GM23338 (cell line): ENCODE measurements at regions not wholly inside any gene's neighbourhood (a gene's known extent, or its start where the extent isn't known, plus 50 kb on each side); places are given as distances from the start of the nearest gene placed in this dataset.

ENCODE experiments used
- ATAC-seq: fragments of 200-7000 bp; cut with Tn5 transposase; 3 replicates; pipeline ENCODE4 v1.9.1; 2020
- DNase-seq: peaks from one replicate; pipeline ENCODE4 v3.0.0-alpha.2; 2015; ENCODE audit warnings: low spot score
- H2AFZ ChIP-seq: fragments of 200-600 bp; sonication (generic); 2 replicates; pipeline ENCODE4 v1.8.0; 2016; ENCODE audit warnings: antibody characterized with exemption, mild to moderate bottlenecking, moderate library complexity
- H3F3A ChIP-seq: fragments of 200-600 bp; sonication (generic); replicated peaks from 2 replicates; pipeline ENCODE4 v1.8.0; 2017; ENCODE audit warnings: antibody characterized with exemption, mixed run types, low read depth
- H3K27ac ChIP-seq: fragments of 200-600 bp; sonication (generic); 2 replicates; pipeline ENCODE4 v1.6.1; 2016; ENCODE audit warnings: low read depth
- H3K27me3 ChIP-seq: fragments of 200-600 bp; sonication (generic); 2 replicates; pipeline ENCODE4 v1.8.0; 2016; ENCODE audit warnings: mild to moderate bottlenecking, mixed run types, moderate library complexity; ENCODE audit not compliant: insufficient read depth
- H3K36me3 ChIP-seq: fragments of 200-600 bp; sonication (generic); 2 replicates; pipeline ENCODE4 v1.8.0; 2016; ENCODE audit warnings: mild to moderate bottlenecking; ENCODE audit not compliant: insufficient read depth
- H3K4me1 ChIP-seq: fragments of 200-600 bp; sonication (generic); 2 replicates; pipeline ENCODE4 v1.8.0; 2016; ENCODE audit warnings: mild to moderate bottlenecking, moderate library complexity; ENCODE audit not compliant: insufficient read depth
- H3K4me2 ChIP-seq: fragments of 200-600 bp; sonication (generic); 2 replicates; pipeline ENCODE4 v1.7.1; 2017; ENCODE audit warnings: mixed run types
- H3K4me3 ChIP-seq: fragments of 200-600 bp; sonication (generic); 2 replicates; pipeline ENCODE4 v1.6.1; 2016; ENCODE audit warnings: mixed run types
- H3K79me2 ChIP-seq: fragments of 200-600 bp; sonication (generic); replicated peaks from 2 replicates; pipeline ENCODE4 v1.8.0; 2017; ENCODE audit warnings: mild to moderate bottlenecking; ENCODE audit not compliant: insufficient read depth
- H3K9me2 ChIP-seq: fragments of 200-600 bp; sonication (generic); 2 replicates; pipeline ENCODE4 v1.8.0; 2017; ENCODE audit not compliant: insufficient read depth
- H4K20me1 ChIP-seq: fragments of 200-600 bp; sonication (generic); replicated peaks from 2 replicates; pipeline ENCODE4 v1.8.0; 2017; ENCODE audit warnings: mild to moderate bottlenecking; ENCODE audit not compliant: insufficient read depth
- H3K27ac Mint-ChIP-seq: 2 replicates; pipeline ENCODE4 v1.8.0; 2020; ENCODE audit warnings: inconsistent platforms, mild to moderate bottlenecking, moderate library complexity, mixed read lengths
- H3K27me3 Mint-ChIP-seq: 3 replicates; pipeline ENCODE4 v1.8.0; 2022; ENCODE audit warnings: low read depth, mild to moderate bottlenecking, moderate library complexity, mixed read lengths, inconsistent platforms; ENCODE audit not compliant: insufficient read depth, poor library complexity
- H3K36me3 Mint-ChIP-seq: 3 replicates; pipeline ENCODE4 v1.8.0; 2021; ENCODE audit warnings: low read depth, mild to moderate bottlenecking, inconsistent platforms, moderate library complexity, mixed read lengths
- H3K4me1 Mint-ChIP-seq: 3 replicates; pipeline ENCODE4 v1.8.0; 2020; ENCODE audit warnings: mild to moderate bottlenecking, inconsistent platforms, mixed read lengths
- H3K4me3 Mint-ChIP-seq: 3 replicates; pipeline ENCODE4 v1.8.0; 2021; ENCODE audit warnings: moderate library complexity, mild to moderate bottlenecking, inconsistent platforms, mixed read lengths
- H3K9me3 Mint-ChIP-seq: 3 replicates; pipeline ENCODE4 v1.8.0; 2020; ENCODE audit warnings: moderate library complexity, mild to moderate bottlenecking, inconsistent platforms, mixed read lengths
- CREB1 ChIP-seq: fragments of 250-450 bp; sonication (Bioruptor Pico); IDR thresholded peaks from 2 replicates; pipeline ENCODE4 v1.5.0; 2020; ENCODE audit warnings: low read depth, mild to moderate bottlenecking, moderate library complexity
- EZH2phosphoT487 ChIP-seq: fragments of 200-600 bp; sonication (generic); IDR thresholded peaks from one replicate; pipeline ENCODE4 v1.8.1; 2018; ENCODE audit warnings: antibody characterized with exemption; ENCODE audit not compliant: unreplicated experiment
- JUNB ChIP-seq: IDR thresholded peaks from one replicate; pipeline ENCODE4 v1.6.1; 2016; ENCODE audit warnings: antibody characterized with exemption; ENCODE audit not compliant: unreplicated experiment
- NANOG ChIP-seq: IDR thresholded peaks from 2 replicates; pipeline ENCODE4 v1.6.1; 2016; ENCODE audit warnings: antibody characterized with exemption, borderline replicate concordance
- POLR2AphosphoS5 ChIP-seq: IDR thresholded peaks from 2 replicates; pipeline ENCODE4 v1.6.1; 2016; ENCODE audit warnings: antibody characterized with exemption, low read depth
- STAT1 ChIP-seq: IDR thresholded peaks from one replicate; pipeline ENCODE4 v1.6.1; 2016; ENCODE audit warnings: antibody characterized with exemption; ENCODE audit not compliant: unreplicated experiment
- ZNF114 ChIP-seq: fragments of 250-450 bp; sonication (Bioruptor Pico); IDR thresholded peaks from 2 replicates; pipeline ENCODE4 v1.5.0; 2020; ENCODE audit warnings: mild to moderate bottlenecking, moderate library complexity
- TF ChIP-seq, protein P1 (sequence below): IDR thresholded peaks from one replicate; pipeline ENCODE4 v1.6.1; 2018; ENCODE audit warnings: antibody characterized with exemption; ENCODE audit not compliant: unreplicated experiment
- TF ChIP-seq, protein P2 (sequence below): fragments of 250-450 bp; sonication (Bioruptor Pico); IDR thresholded peaks from 2 replicates; pipeline ENCODE4 v1.5.0; 2020; ENCODE audit warnings: mild to moderate bottlenecking, moderate library complexity
- TF ChIP-seq, protein P3 (sequence below): IDR thresholded peaks from 2 replicates; pipeline ENCODE4 v1.6.1; 2016; ENCODE audit warnings: antibody characterized with exemption

DNA sequence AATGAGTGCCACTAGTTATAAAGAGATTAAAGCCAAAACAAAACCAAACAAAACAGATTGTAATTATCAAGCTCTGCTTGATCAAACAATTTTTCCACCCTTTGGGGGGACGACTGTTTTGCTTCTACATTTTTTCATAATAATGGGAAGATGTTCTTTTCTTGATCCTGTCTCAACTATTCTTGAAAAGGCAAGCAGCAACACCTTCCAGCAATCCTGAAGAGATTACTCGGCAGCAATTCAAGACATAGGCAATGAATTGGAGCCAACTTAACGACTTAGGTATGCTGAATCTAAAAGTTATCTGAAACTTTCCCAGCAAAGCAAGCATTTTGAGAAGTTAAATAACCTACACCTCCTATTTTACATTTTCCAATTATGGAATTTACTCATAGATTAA, 69.9 kb upstream of the SLC38A4 start (continued):
- TF ChIP-seq, protein P1, sequence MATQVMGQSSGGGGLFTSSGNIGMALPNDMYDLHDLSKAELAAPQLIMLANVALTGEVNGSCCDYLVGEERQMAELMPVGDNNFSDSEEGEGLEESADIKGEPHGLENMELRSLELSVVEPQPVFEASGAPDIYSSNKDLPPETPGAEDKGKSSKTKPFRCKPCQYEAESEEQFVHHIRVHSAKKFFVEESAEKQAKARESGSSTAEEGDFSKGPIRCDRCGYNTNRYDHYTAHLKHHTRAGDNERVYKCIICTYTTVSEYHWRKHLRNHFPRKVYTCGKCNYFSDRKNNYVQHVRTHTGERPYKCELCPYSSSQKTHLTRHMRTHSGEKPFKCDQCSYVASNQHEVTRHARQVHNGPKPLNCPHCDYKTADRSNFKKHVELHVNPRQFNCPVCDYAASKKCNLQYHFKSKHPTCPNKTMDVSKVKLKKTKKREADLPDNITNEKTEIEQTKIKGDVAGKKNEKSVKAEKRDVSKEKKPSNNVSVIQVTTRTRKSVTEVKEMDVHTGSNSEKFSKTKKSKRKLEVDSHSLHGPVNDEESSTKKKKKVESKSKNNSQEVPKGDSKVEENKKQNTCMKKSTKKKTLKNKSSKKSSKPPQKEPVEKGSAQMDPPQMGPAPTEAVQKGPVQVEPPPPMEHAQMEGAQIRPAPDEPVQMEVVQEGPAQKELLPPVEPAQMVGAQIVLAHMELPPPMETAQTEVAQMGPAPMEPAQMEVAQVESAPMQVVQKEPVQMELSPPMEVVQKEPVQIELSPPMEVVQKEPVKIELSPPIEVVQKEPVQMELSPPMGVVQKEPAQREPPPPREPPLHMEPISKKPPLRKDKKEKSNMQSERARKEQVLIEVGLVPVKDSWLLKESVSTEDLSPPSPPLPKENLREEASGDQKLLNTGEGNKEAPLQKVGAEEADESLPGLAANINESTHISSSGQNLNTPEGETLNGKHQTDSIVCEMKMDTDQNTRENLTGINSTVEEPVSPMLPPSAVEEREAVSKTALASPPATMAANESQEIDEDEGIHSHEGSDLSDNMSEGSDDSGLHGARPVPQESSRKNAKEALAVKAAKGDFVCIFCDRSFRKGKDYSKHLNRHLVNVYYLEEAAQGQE: no peak

DNA sequence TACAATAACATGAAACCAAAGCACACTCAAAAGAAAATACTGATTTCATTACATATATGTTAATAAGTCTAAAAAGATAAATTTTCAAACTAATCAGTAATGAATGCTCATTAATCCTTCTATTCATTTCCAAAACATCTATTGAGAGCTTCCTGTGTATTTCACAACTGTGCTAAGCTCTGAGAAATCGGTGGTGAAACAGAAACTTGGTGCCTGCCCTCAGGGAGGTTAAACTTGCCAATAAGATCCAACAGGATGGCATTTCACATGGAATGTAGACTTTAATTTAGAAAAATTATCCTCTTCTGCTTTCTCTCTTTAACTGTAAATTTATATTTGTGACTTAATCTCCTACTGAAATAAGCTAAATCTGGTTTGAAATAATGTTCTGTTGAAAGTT, 70.9 kb upstream of the SLC38A4 start:
- ATAC-seq (no peak), DNase-seq (no peak)
- no peaks in the 10 kb centered on the region for H3K27me3 ChIP-seq
- no peak overlapping the region for H3K4me2 ChIP-seq
- H4K20me1 ChIP-seq: no peaks in the 10 kb centered on the region
- no peaks in the 10 kb centered on the region for H3K36me3 ChIP-seq
- Mint-ChIP-seq H3K36me3 (no peaks in the 10 kb centered on the region), H3K27ac (no peak overlapping the region), H3K9me3 (no peaks in the 10 kb centered on the region), H3K27me3 (no peaks in the 10 kb centered on the region), H3K4me3 (no peak overlapping the region), H3K4me1 (no peaks in the 10 kb centered on the region)
- H3K4me3 ChIP-seq: no peak overlapping the region
- no peak overlapping the region for H3K27ac ChIP-seq
- H3K79me2 ChIP-seq: no peaks in the 10 kb centered on the region
- no peak overlapping the region for H2AFZ ChIP-seq
- no peaks in the 10 kb centered on the region for H3K4me1 ChIP-seq
- H3K9me2 ChIP-seq: no peaks in the 10 kb centered on the region; the same call in 1 of the 2 replicates
- H3F3A ChIP-seq: no peaks in the 10 kb centered on the region
- TF ChIP-seq JUNB (no peak), ZNF114 (no peak), EZH2phosphoT487 (no peak), CREB1 (CRISPR knock-in tag) (no peak), POLR2AphosphoS5 (no peak), NANOG (no peak), STAT1 (no peak)
- TF ChIP-seq, protein P1: no peak
- TF ChIP-seq, protein P2, sequence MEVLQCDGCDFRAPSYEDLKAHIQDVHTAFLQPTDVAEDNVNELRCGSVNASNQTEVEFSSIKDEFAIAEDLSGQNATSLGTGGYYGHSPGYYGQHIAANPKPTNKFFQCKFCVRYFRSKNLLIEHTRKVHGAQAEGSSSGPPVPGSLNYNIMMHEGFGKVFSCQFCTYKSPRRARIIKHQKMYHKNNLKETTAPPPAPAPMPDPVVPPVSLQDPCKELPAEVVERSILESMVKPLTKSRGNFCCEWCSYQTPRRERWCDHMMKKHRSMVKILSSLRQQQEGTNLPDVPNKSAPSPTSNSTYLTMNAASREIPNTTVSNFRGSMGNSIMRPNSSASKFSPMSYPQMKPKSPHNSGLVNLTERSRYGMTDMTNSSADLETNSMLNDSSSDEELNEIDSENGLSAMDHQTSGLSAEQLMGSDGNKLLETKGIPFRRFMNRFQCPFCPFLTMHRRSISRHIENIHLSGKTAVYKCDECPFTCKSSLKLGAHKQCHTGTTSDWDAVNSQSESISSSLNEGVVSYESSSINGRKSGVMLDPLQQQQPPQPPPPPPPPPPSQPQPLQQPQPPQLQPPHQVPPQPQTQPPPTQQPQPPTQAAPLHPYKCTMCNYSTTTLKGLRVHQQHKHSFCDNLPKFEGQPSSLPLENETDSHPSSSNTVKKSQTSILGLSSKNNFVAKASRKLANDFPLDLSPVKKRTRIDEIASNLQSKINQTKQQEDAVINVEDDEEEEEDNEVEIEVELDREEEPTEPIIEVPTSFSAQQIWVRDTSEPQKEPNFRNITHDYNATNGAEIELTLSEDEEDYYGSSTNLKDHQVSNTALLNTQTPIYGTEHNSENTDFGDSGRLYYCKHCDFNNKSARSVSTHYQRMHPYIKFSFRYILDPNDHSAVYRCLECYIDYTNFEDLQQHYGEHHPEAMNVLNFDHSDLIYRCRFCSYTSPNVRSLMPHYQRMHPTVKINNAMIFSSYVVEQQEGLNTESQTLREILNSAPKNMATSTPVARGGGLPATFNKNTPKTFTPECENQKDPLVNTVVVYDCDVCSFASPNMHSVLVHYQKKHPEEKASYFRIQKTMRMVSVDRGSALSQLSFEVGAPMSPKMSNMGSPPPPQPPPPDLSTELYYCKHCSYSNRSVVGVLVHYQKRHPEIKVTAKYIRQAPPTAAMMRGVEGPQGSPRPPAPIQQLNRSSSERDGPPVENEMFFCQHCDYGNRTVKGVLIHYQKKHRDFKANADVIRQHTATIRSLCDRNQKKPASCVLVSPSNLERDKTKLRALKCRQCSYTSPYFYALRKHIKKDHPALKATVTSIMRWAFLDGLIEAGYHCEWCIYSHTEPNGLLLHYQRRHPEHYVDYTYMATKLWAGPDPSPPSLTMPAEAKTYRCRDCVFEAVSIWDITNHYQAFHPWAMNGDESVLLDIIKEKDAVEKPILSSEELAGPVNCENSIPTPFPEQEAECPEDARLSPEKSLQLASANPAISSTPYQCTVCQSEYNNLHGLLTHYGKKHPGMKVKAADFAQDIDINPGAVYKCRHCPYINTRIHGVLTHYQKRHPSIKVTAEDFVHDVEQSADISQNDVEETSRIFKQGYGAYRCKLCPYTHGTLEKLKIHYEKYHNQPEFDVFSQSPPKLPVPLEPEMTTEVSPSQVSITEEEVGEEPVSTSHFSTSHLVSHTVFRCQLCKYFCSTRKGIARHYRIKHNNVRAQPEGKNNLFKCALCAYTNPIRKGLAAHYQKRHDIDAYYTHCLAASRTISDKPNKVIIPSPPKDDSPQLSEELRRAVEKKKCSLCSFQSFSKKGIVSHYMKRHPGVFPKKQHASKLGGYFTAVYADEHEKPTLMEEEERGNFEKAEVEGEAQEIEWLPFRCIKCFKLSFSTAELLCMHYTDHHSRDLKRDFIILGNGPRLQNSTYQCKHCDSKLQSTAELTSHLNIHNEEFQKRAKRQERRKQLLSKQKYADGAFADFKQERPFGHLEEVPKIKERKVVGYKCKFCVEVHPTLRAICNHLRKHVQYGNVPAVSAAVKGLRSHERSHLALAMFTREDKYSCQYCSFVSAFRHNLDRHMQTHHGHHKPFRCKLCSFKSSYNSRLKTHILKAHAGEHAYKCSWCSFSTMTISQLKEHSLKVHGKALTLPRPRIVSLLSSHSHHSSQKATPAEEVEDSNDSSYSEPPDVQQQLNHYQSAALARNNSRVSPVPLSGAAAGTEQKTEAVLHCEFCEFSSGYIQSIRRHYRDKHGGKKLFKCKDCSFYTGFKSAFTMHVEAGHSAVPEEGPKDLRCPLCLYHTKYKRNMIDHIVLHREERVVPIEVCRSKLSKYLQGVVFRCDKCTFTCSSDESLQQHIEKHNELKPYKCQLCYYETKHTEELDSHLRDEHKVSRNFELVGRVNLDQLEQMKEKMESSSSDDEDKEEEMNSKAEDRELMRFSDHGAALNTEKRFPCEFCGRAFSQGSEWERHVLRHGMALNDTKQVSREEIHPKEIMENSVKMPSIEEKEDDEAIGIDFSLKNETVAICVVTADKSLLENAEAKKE (CRISPR knock-in tag): no peak
- TF ChIP-seq, protein P3, sequence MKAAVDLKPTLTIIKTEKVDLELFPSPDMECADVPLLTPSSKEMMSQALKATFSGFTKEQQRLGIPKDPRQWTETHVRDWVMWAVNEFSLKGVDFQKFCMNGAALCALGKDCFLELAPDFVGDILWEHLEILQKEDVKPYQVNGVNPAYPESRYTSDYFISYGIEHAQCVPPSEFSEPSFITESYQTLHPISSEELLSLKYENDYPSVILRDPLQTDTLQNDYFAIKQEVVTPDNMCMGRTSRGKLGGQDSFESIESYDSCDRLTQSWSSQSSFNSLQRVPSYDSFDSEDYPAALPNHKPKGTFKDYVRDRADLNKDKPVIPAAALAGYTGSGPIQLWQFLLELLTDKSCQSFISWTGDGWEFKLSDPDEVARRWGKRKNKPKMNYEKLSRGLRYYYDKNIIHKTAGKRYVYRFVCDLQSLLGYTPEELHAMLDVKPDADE: no peak
